ENCODE measurements at regions not wholly inside any gene's neighbourhood (a gene's known extent, or its start where the extent isn't known, plus 50 kb on each side); places are given as distances from the start of the nearest gene placed in this dataset.

GRCh38 chr5:2355859-2356258 lies 395.6 kb downstream of the IRX2 start:
- no peak for TF ChIP-seq POLR2A (IDR thresholded peaks at IDR 0.05)
- TF ChIP-seq, protein P1, sequence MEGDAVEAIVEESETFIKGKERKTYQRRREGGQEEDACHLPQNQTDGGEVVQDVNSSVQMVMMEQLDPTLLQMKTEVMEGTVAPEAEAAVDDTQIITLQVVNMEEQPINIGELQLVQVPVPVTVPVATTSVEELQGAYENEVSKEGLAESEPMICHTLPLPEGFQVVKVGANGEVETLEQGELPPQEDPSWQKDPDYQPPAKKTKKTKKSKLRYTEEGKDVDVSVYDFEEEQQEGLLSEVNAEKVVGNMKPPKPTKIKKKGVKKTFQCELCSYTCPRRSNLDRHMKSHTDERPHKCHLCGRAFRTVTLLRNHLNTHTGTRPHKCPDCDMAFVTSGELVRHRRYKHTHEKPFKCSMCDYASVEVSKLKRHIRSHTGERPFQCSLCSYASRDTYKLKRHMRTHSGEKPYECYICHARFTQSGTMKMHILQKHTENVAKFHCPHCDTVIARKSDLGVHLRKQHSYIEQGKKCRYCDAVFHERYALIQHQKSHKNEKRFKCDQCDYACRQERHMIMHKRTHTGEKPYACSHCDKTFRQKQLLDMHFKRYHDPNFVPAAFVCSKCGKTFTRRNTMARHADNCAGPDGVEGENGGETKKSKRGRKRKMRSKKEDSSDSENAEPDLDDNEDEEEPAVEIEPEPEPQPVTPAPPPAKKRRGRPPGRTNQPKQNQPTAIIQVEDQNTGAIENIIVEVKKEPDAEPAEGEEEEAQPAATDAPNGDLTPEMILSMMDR (IDR thresholded peaks at IDR 0.05) = no peak

Measured in lower leg skin (tissue), 3 donors.